HepG2 (cell line): ENCODE measurements at regions not wholly inside any gene's neighbourhood (a gene's known extent, or its start where the extent isn't known, plus 50 kb on each side); places are given as distances from the start of the nearest gene placed in this dataset.

Experiments used
- ATAC-seq: fragments of 200-7000 bp; cut with Tn5 transposase; 3 replicates; pipeline ENCODE4 v1.9.1; 2020; ENCODE audit warnings: mild to moderate bottlenecking, moderate library complexity
- BruUV-seq: library from RNA; stranded (reverse); fragments of 400-500 nt; replicated peaks from 2 replicates; lab custom pipeline; 2021; lab: Mats Ljungman, UMichigan
- CTCF ChIA-PET: fragments of 300-600 bp; formaldehyde crosslinking; extraction: SDS; loops from one replicate; lab custom pipeline; 2021; ENCODE audit warnings: low total read pairs, inconsistent platforms, low intra/inter-chr PET ratio; lab: Yijun Ruan, JAX
- POLR2A ChIA-PET: fragments of 350-600 bp; sonication (Branson Sonifier 250); formaldehyde crosslinking; loops from one replicate; lab custom pipeline; 2020; ENCODE audit warnings: antibody characterized with exemption, inconsistent platforms; lab: Yijun Ruan, JAX
- DNase-seq: peaks from one replicate; pipeline ENCODE4 v3.0.0-alpha.2; 2015; ENCODE audit warnings: low spot score
- FAIRE-seq: peaks from 3 replicates; lab custom pipeline; 2011; peaks lifted over from hg19 to GRCh38; lab: Jason Lieb, UNC
- H2AFZ ChIP-seq: one replicate; pipeline ENCODE4 v1.6.1; 2011; ENCODE audit warnings: low read length, inconsistent platforms
- H3K27ac ChIP-seq: fragments of 300-600 bp; 3 replicates; pipeline ENCODE4 v1.8.0; 2011; ENCODE audit warnings: mixed run types, mild to moderate bottlenecking, mixed read lengths, low read length, inconsistent platforms; ENCODE audit not compliant: insufficient read depth; ENCODE audit errors: extremely low read length
- H3K27me3 ChIP-seq, 2 experiments: fragments of 200-600 bp in 1 of 2; 2 replicates in 1 of 2; 3 replicates in 1 of 2; pipeline versions ENCODE4 v1.6.0 to v1.8.0; 2011; ENCODE audit warnings: low read length in 2 of 2, mild to moderate bottlenecking in 2 of 2, moderate library complexity in 2 of 2, inconsistent platforms in 1 of 2; ENCODE audit not compliant: insufficient read depth in 2 of 2, control insufficient read depth in 1 of 2
- H3K36me3 ChIP-seq, 2 experiments: fragments of 200-600 bp in 1 of 2; replicated peaks in 1 of 2; 2 replicates in 1 of 2; 3 replicates in 1 of 2; pipeline versions ENCODE4 v1.5.1 to v1.8.0; 2011; ENCODE audit warnings: low read length in 2 of 2, inconsistent platforms in 1 of 2; ENCODE audit not compliant: insufficient read depth in 2 of 2, control insufficient read depth in 1 of 2
- H3K4me1 ChIP-seq: 2 replicates; pipeline ENCODE4 v1.5.1; 2012; ENCODE audit warnings: low read length, inconsistent platforms; ENCODE audit not compliant: insufficient read depth
- H3K4me2 ChIP-seq: 2 replicates; pipeline ENCODE4 v1.6.0; 2011; ENCODE audit warnings: low read depth, low read length, inconsistent platforms
- H3K4me3 ChIP-seq, 3 experiments: fragments of 200-600 bp in 1 of 3; sonication (generic), shearing (Covaris generic) in 1 of 3; replicated peaks in 1 of 3; 2 replicates each; pipeline ENCODE4 v1.5.1; 2011 to 2016; ENCODE audit warnings: low read length in 3 of 3, inconsistent platforms in 2 of 3, low read depth in 2 of 3, mild to moderate bottlenecking in 2 of 3, control low read depth in 1 of 3, mixed read lengths in 1 of 3; ENCODE audit not compliant: insufficient read depth in 1 of 3
- H3K79me2 ChIP-seq: one replicate; pipeline ENCODE4 v1.6.1; 2011; ENCODE audit warnings: low read length, inconsistent platforms; ENCODE audit not compliant: insufficient read depth
- H3K9ac ChIP-seq: 2 replicates; pipeline ENCODE4 v1.6.0; 2011; ENCODE audit warnings: mild to moderate bottlenecking, low read depth, low read length, inconsistent platforms; ENCODE audit not compliant: insufficient read depth
- H3K9me3 ChIP-seq: 2 replicates; pipeline ENCODE4 v1.5.1; 2012; ENCODE audit warnings: mild to moderate bottlenecking, low read length
- H4K20me1 ChIP-seq: 2 replicates; pipeline ENCODE4 v1.6.0; 2011; ENCODE audit warnings: inconsistent platforms, mild to moderate bottlenecking, low read length, moderate library complexity; ENCODE audit not compliant: insufficient read depth
- ARID3A ChIP-seq: IDR thresholded peaks from 2 replicates; pipeline ENCODE4 v1.6.1; 2012; ENCODE audit warnings: low read depth, low read length, improper control_type of control experiment
- CERS6 ChIP-seq: sonication (generic); formaldehyde crosslinking; IDR thresholded peaks from 2 replicates; pipeline ENCODE4 v1.5.0; 2020; ENCODE audit warnings: missing genetic modification reagents
- ETS1 ChIP-seq: sonication (generic); formaldehyde crosslinking; IDR thresholded peaks from 2 replicates; pipeline ENCODE4 v1.4.0; 2020; ENCODE audit warnings: missing genetic modification reagents
- HHEX ChIP-seq: IDR thresholded peaks from 2 replicates; pipeline ENCODE4 v1.6.1; 2016; ENCODE audit warnings: control low read depth
- HOXA3 ChIP-seq: sonication (generic); formaldehyde crosslinking; IDR thresholded peaks from 2 replicates; pipeline ENCODE4 v1.5.0; 2020; ENCODE audit warnings: missing genetic modification reagents
- MED8 ChIP-seq: sonication (generic); formaldehyde crosslinking; IDR thresholded peaks from 2 replicates; pipeline ENCODE4 v1.8.1; 2023; ENCODE audit warnings: mild to moderate bottlenecking, missing genetic modification reagents; ENCODE audit not compliant: insufficient replicate concordance
- NCOA2 ChIP-seq: sonication (generic); formaldehyde crosslinking; IDR thresholded peaks from 2 replicates; pipeline ENCODE4 v1.8.0; 2022; ENCODE audit warnings: inconsistent platforms
- PITX1 ChIP-seq: sonication (generic); formaldehyde crosslinking; IDR thresholded peaks from 2 replicates; pipeline ENCODE4 v1.5.1; 2020; ENCODE audit warnings: mild to moderate bottlenecking, missing genetic modification reagents
- POGZ ChIP-seq: sonication (generic); formaldehyde crosslinking; IDR thresholded peaks from 2 replicates; pipeline ENCODE4 v1.4.0; 2020; ENCODE audit warnings: mild to moderate bottlenecking, missing genetic modification reagents
- SRSF1 ChIP-seq: fragments of 200-400 bp; formaldehyde crosslinking; optimal IDR thresholded peaks from 2 replicates; pipeline ENCODE3; 2017; ENCODE audit warnings: mild to moderate bottlenecking, low read depth, low read length, moderate library complexity
- TCF7L2 ChIP-seq: IDR thresholded peaks from 2 replicates; pipeline ENCODE4 v1.6.1; 2011; ENCODE audit warnings: mild to moderate bottlenecking, low read depth, low read length, moderate library complexity
- TOE1 ChIP-seq: sonication (generic); formaldehyde crosslinking; IDR thresholded peaks from 2 replicates; pipeline ENCODE4 v1.4.0; 2020; ENCODE audit warnings: mild to moderate bottlenecking, missing genetic modification reagents
- ZBTB8A ChIP-seq: sonication (generic); formaldehyde crosslinking; IDR thresholded peaks from 2 replicates; pipeline ENCODE4 v1.4.0; 2020; ENCODE audit warnings: mild to moderate bottlenecking, low read depth, missing genetic modification reagents, borderline replicate concordance
- ZNF10 ChIP-seq: sonication (generic); formaldehyde crosslinking; IDR thresholded peaks from 2 replicates; pipeline ENCODE4 v1.4.0; 2020; ENCODE audit warnings: mild to moderate bottlenecking, low read depth, missing genetic modification reagents, borderline replicate concordance
- ZNF235 ChIP-seq: sonication (generic); formaldehyde crosslinking; IDR thresholded peaks from 2 replicates; pipeline ENCODE4 v1.8.1; 2023; ENCODE audit warnings: mild to moderate bottlenecking, missing genetic modification reagents, borderline replicate concordance
- ZNF292 ChIP-seq: sonication (generic); formaldehyde crosslinking; IDR thresholded peaks from 2 replicates; pipeline ENCODE4 v1.8.1; 2022; ENCODE audit warnings: mild to moderate bottlenecking, low read depth, missing genetic modification reagents, borderline replicate concordance
- ZNF367 ChIP-seq: sonication (generic); formaldehyde crosslinking; IDR thresholded peaks from 2 replicates; pipeline ENCODE4 v1.4.0; 2020; ENCODE audit warnings: missing genetic modification reagents, borderline replicate concordance
- WGBS: methylation state at CpG from one replicate; pipeline ENCODE4 v1.1.6; 2017; ENCODE audit warnings: low lambda C conversion rate; 5-methylcytosine and 5-hydroxymethylcytosine counted together
- in situ Hi-C: cut with HindIII; loops from 2 replicates; pipeline ENCODE4 v1.10.0; 2017; ENCODE audit warnings: low pct_unique_long_range_greater_than_20kb; ENCODE audit not compliant: extremely low pct_ligation_motif_present
- intact Hi-C: fragments of 100-400 bp; cut with micrococcal nuclease; formaldehyde crosslinking; loops from one replicate; pipeline ENCODE4 v1.10.0; 2022; ENCODE audit not compliant: unreplicated experiment

- in situ Hi-C loops (no loop called here), intact Hi-C loops (no loop called here)
- no TSS peak for BruUV-seq
- DNase-seq: no peak
- no peaks in the 10 kb centered on the region for H3K36me3 ChIP-seq
- H3K9ac ChIP-seq: no peak overlapping the region
- H2AFZ ChIP-seq: no peak overlapping the region
- ChIA-PET POLR2A (no interaction called here), CTCF (no interaction called here)
- H3K4me3 ChIP-seq: no peak overlapping the region
- no peaks in the 10 kb centered on the region for H3K9me3 ChIP-seq
- no peaks in the 10 kb centered on the region for H3K27me3 ChIP-seq
- TF ChIP-seq HOXA3 (no peak), ZNF292 (CRISPR knock-in tag) (no peak), ETS1 (CRISPR knock-in tag) (no peak), NCOA2 (CRISPR knock-in tag) (no peak), POGZ (CRISPR knock-in tag) (no peak), MED8 (CRISPR knock-in tag) (no peak), ZBTB8A (CRISPR knock-in tag) (no peak)
- H3K4me2 ChIP-seq: no peak overlapping the region
- no peaks in the 10 kb centered on the region for H4K20me1 ChIP-seq
- no peak for FAIRE-seq
- H3K79me2 ChIP-seq: no peaks in the 10 kb centered on the region
- no peak for ATAC-seq
- H3K27ac ChIP-seq: no peak overlapping the region
- H3K4me1 ChIP-seq: no peaks in the 10 kb centered on the region
Observed at GRCh38 chr7:84281518-84281917, 86.9 kb upstream of the SEMA3A start.

- in situ Hi-C loops (no loop called here), intact Hi-C loops (no loop called here)
- CTCF ChIA-PET: no interaction called here
- Histone ChIP-seq H4K20me1 (no peaks in the 10 kb centered on the region), H3K4me2 (no peak overlapping the region), H3K27ac (no peak overlapping the region), H3K79me2 (no peaks in the 10 kb centered on the region), H3K36me3 (no peaks in the 10 kb centered on the region), H3K4me3 (no peak overlapping the region), H3K4me1 (no peaks in the 10 kb centered on the region), H2AFZ (no peak overlapping the region), H3K27me3 (no peaks in the 10 kb centered on the region), H3K9me3 (no peaks in the 10 kb centered on the region), H3K9ac (no peak overlapping the region)
- WGBS: 11% methylated on average over 2 of the region's 2 CpGs
- POLR2A ChIA-PET: no interaction called here
- ATAC-seq (no peak), FAIRE-seq (no peak), DNase-seq (no peak)
- BruUV-seq: no TSS peak
- TF ChIP-seq ZNF10 (CRISPR knock-in tag) (no peak), CERS6 (no peak), PITX1 (no peak), TOE1 (CRISPR knock-in tag) (no peak), ARID3A (no peak), ZNF367 (no peak), SRSF1 (no peak), ZNF235 (CRISPR knock-in tag) (no peak), HHEX (CRISPR knock-in tag) (no peak), TCF7L2 (no peak)
Observed at GRCh38 chr7:84277628-84278224, 83.1 kb upstream of the SEMA3A start.
